ENCODE measurements at regions not wholly inside any gene's neighbourhood (a gene's known extent, or its start where the extent isn't known, plus 50 kb on each side); places are given as distances from the start of the nearest gene placed in this dataset.

DNA sequence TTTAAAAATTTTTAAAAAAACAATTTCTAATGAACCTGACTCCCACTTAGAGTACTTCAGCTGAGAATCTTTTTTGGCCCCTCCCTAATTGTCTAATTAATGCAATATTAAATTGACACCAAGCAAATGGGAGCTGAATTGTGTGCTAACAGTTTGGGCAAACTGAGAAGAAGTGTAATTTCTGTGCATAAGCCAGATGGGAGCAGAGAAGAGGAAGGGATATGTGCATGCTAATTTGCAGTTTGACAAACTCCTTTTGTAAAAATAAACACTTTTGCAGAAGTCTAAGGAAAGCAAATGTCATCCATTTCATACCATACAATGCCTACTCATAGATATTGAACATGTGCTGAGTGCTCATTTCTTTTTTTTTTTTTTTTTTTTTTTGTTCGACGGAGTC lies 332.0 kb downstream of the CYRIA start:
- H3K9ac ChIP-seq (ENCODE audit: low read depth, low read length): no peak overlapping the region
- peaks cover 29% of the 10 kb centered on the region for H3K9me3 ChIP-seq (ENCODE audit: control insufficient read depth, insufficient read depth, low read length)
- no peak overlapping the region for H3K27ac ChIP-seq (ENCODE audit: insufficient read depth, low read length)
- no peaks in the 10 kb centered on the region for H3K4me1 ChIP-seq (ENCODE audit: control insufficient read depth, insufficient read depth, low read length)
- no peak overlapping the region for H3K4me2 ChIP-seq (ENCODE audit: low read depth, low read length)
- intact Hi-C loops (cut with micrococcal nuclease) (no loop called here), in situ Hi-C loops (cut with MboI; ENCODE audit: low sequenced_read_pairs) (no loop called here), dilution Hi-C loops (cut with HindIII; ENCODE audit: low sequenced_read_pairs, unreplicated experiment) (no loop called here)
- no peaks in the 10 kb centered on the region for H3K79me1 ChIP-seq (ENCODE audit: low read depth in 1 of 2, low read length in 2 of 2)
- no peak overlapping the region for H4K8ac ChIP-seq (ENCODE audit: low read depth in 2 of 2, low read length in 2 of 2)
- H2AK5ac ChIP-seq (ENCODE audit: low read depth, low read length): no peak overlapping the region
- H3K36me3 ChIP-seq (ENCODE audit: control insufficient read depth, insufficient read depth, low read length): no peaks in the 10 kb centered on the region
- no peak overlapping the region for H3K4me3 ChIP-seq (ENCODE audit: insufficient read depth, low read depth, low read length)
- no peak overlapping the region for H3K23ac ChIP-seq (ENCODE audit: low read depth, low read length)
- H3K18ac ChIP-seq (ENCODE audit: low read depth, low read length): no peak overlapping the region
- TF ChIP-seq, protein P1, sequence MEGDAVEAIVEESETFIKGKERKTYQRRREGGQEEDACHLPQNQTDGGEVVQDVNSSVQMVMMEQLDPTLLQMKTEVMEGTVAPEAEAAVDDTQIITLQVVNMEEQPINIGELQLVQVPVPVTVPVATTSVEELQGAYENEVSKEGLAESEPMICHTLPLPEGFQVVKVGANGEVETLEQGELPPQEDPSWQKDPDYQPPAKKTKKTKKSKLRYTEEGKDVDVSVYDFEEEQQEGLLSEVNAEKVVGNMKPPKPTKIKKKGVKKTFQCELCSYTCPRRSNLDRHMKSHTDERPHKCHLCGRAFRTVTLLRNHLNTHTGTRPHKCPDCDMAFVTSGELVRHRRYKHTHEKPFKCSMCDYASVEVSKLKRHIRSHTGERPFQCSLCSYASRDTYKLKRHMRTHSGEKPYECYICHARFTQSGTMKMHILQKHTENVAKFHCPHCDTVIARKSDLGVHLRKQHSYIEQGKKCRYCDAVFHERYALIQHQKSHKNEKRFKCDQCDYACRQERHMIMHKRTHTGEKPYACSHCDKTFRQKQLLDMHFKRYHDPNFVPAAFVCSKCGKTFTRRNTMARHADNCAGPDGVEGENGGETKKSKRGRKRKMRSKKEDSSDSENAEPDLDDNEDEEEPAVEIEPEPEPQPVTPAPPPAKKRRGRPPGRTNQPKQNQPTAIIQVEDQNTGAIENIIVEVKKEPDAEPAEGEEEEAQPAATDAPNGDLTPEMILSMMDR (conservative IDR thresholded peaks at IDR 0.05; ENCODE audit: low read depth, low read length): no peak
- H3K4ac ChIP-seq (ENCODE audit: low read depth, low read length): no peak overlapping the region
- no peak overlapping the region for H3K56ac ChIP-seq (ENCODE audit: extremely low read depth, insufficient read depth, low read length)
- H2BK5ac ChIP-seq (ENCODE audit: low read depth, low read length, poor library complexity, severe bottlenecking): no peak overlapping the region
- H4K20me1 ChIP-seq (ENCODE audit: insufficient read depth, low read length): no peaks in the 10 kb centered on the region
- DNase-seq: no peak
- no peak overlapping the region for H2BK120ac ChIP-seq (ENCODE audit: low read depth, low read length)
- no CpG with 5 or more reads among the region's 2 CpGs for WGBS, 2 experiments (ENCODE audit: extremely low coverage in 2 of 2, insufficient read length in 1 of 2)
- no TSS peak for BruUV-seq (replicated peaks)
- H2AK9ac ChIP-seq (replicated peaks; ENCODE audit: low read depth, low read length, poor library complexity): no peak overlapping the region
- H2BK15ac ChIP-seq (ENCODE audit: low read depth, low read length): no peak overlapping the region
- no peak overlapping the region for H4K91ac ChIP-seq (ENCODE audit: insufficient read depth, low read depth, low read length)
- no peaks in the 10 kb centered on the region for H3K9me1 ChIP-seq (ENCODE audit: insufficient read depth, low read length)
- H4K5ac ChIP-seq (ENCODE audit: low read depth, low read length): no peak overlapping the region
- POLR2A ChIA-PET (ENCODE audit: unreplicated experiment): no interaction called here
- H2BK20ac ChIP-seq (ENCODE audit: low read depth, low read length): no peak overlapping the region
- CTCF ChIA-PET: no interaction called here
- H2AFZ ChIP-seq (replicated peaks; ENCODE audit: low read length, poor library complexity): no peak overlapping the region
- ATAC-seq (ENCODE audit: low read depth): no peak
- H3K14ac ChIP-seq (replicated peaks; ENCODE audit: low read depth, low read length): no peak overlapping the region
- no peaks in the 10 kb centered on the region for H3K27me3 ChIP-seq (ENCODE audit: control insufficient read depth, insufficient read depth, low read length)

All from IMR-90 (cell line).